ENCODE measurements at regions not wholly inside any gene's neighbourhood (a gene's known extent, or its start where the extent isn't known, plus 50 kb on each side); places are given as distances from the start of the nearest gene placed in this dataset.

DNA sequence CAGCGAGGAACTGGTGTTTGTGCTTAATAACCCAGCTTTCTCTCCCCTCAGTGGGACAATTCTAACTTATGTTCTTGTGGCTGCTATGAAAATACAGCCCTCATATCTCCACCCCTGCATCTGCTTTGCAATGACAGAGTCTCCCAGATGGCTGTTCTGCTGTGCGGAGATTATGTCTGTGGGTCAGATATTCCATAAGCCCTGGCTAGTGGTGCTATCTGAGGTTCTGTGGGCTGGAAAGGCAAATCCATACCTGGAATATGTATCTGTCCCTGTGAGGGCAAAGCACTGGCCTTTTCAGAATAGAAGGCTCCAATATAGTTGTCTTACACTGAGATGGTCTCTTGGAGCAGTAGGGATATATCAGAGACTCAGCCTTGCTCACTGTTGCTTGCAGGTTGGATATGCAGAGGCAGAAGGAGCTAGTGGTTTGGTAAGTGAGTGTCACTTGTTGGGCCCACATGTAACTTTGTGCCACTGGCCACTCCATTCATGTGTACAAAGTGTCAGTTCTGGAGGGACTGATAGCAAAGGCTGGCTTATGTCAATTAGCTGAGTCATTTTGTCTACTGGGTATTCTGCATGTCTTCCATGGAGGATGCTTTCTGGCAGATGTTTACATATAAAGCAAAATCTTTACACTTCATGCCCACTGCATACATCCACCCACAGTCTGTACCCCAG, 246.6 kb downstream of the FAM76B start:
- TF ChIP-seq, protein P1, sequence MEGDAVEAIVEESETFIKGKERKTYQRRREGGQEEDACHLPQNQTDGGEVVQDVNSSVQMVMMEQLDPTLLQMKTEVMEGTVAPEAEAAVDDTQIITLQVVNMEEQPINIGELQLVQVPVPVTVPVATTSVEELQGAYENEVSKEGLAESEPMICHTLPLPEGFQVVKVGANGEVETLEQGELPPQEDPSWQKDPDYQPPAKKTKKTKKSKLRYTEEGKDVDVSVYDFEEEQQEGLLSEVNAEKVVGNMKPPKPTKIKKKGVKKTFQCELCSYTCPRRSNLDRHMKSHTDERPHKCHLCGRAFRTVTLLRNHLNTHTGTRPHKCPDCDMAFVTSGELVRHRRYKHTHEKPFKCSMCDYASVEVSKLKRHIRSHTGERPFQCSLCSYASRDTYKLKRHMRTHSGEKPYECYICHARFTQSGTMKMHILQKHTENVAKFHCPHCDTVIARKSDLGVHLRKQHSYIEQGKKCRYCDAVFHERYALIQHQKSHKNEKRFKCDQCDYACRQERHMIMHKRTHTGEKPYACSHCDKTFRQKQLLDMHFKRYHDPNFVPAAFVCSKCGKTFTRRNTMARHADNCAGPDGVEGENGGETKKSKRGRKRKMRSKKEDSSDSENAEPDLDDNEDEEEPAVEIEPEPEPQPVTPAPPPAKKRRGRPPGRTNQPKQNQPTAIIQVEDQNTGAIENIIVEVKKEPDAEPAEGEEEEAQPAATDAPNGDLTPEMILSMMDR (IDR thresholded peaks at IDR 0.05) = no peak
- no peak for TF ChIP-seq POLR2A (IDR thresholded peaks at IDR 0.05)
- TF ChIP-seq POLR2AphosphoS5 (IDR thresholded peaks at IDR 0.05) = no peak
- no peak for TF ChIP-seq EP300 (IDR thresholded peaks at IDR 0.05)
